CD1c-positive myeloid dendritic cell (primary cell): ENCODE measurements at regions not wholly inside any gene's neighbourhood (a gene's known extent, or its start where the extent isn't known, plus 50 kb on each side); places are given as distances from the start of the nearest gene placed in this dataset.

ENCODE experiments used
- DNase-seq: peaks from one replicate; pipeline ENCODE4 v3.0.0-alpha.2; 2016; ENCODE audit errors: extremely low spot score

- DNase-seq: no peak
These were observed 252.2 kb upstream of the CDH20 start for GRCh38 chr18:61080954-61081528.

- DNase-seq: no peak
These were observed 250.1 kb upstream of the CDH20 start for GRCh38 chr18:61082976-61083630.

DNA sequence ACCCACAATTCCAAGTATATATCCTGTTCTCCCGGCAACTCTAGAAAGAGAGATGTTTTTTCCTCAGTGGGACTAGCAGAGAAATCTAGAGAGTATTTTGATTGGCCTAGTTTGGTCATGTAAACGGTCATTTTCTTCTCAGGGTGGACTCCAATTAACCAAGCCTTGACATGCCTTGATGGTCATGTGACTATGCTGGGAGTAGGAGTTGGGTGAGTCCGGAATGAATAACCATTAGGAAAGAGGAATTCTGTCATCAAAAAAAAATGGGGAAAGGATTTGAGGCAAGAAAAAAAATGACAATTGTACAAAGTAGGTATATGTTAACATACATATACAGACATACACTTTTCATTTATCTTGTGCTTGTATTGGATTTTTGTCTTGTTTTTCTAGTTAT lies 248.2 kb upstream of the CDH20 start:
- no peak for DNase-seq

DNA sequence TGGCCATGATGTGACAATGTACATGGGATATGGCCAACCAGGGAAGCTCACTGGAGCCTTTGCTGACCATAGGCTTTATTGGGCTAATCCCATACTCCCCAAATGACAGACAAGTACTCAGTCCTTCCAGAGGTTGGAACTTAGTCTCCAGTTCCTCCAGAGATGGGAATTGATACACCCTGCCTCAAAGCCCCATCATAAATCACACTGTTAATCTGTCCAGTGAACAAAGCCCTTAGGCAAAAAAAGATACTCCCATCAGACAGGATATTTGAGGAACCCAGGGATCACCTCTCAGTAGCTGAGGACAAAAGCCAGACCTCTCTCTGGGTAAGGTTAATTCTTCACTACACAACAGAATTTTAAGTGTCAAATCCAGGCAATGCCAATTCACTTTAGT lies 247.5 kb upstream of the CDH20 start:
- DNase-seq: no peak

GRCh38 chr18:61086657-61087056 lies 246.6 kb upstream of the CDH20 start:
- no peak for DNase-seq

DNA sequence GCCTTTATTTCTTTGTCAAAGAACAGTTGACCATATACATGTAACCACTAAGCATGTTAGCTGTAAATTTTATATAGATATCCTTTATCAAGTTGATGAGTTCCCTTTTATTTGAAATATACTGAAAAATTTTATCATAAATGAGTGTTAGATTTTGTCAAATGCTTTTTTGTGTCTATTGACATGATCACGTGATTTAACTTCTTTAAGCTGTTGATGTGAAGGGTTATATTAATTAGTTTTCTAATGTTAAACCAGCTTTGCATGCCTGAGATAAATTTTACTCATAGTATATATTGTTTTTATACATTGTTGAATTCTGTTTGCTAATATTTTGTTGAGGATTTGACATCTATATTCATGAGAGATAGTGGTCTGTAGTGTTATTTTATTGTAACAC lies 241.9 kb upstream of the CDH20 start:
- no peak for DNase-seq

GRCh38 chr18:61093965-61094364 lies 239.3 kb upstream of the CDH20 start:
- no peak for DNase-seq

DNA sequence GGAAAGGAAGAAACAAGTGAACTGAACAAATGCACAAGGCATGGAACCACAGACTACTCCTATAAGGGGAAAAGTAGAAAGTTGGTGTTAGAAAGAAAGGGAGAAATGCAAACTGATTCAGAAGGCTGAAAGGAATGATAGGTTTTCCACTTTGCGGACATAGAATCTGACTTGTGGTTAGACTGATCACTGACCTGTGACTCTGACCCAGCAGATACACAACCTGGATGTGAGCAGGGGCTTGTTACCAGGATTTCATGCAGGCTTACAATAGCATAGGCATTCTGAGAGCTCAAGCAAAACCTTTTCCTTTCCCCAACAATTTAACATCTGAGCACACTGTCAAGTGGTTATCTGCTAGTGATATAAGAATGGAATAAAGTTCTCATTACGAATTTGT lies 237.0 kb upstream of the CDH20 start:
- no peak for DNase-seq

- no peak for DNase-seq
These were observed 226.1 kb upstream of the CDH20 start for GRCh38 chr18:61107113-61107512.

DNA sequence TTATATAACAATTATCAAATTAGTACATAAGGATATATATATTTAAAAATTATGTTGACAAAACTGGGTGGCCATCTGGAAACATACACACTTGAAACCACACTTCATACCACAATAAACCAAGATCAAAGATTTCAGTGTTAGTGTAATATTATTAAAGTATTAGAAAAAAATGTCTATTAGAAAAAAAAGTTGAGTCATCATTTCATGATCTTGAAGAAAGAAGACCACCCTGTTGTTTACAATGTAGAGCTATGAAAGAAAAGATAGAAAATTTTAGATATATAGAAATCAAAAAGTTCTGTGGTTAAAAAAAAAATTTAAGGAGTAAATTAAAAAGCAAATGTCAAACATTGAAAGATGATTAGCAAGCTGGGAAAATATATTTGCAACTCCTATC lies 224.5 kb upstream of the CDH20 start:
- DNase-seq: no peak

DNA sequence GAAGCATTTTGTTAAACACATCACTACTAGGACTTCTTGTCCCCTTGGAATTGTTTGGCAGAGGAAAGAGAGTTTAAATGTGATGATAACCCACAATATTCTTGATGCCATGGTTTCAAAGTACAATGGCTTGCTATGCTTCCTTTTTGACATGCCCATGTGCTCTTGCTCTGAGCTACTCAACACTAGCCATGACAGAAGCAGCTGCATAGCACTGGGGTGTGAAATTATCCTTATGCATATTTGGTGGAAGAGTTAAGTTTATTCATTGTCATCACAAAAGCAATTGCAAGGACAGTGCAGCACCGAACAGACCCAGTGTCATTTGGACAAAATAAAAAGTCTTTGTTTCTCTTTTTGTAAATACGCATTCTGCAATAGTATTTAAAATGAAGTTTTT lies 209.9 kb upstream of the CDH20 start:
- DNase-seq: no peak

GRCh38 chr18:61127714-61128467 lies 205.3 kb upstream of the CDH20 start:
- no peak for DNase-seq

DNA sequence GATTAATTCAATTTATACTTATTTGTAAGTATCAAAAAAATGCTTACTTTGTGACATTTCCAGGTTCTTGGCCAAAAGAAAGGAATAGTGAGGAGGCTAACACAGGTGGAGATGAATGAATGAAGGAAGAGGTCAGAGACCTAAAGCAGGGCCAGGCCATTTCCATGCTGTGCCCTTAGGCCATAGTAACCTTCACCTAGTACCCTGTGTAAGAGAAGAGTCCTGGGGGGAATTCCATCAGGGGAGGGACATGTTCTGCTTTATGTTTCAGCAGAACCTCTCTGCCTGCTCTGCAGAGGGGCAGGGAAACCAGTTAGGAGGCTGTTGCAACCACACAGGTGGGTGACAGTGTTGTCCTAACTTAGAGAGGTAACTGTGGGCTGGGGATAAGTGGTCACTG lies 204.2 kb upstream of the CDH20 start:
- no peak for DNase-seq

GRCh38 chr18:61132031-61132430 lies 201.2 kb upstream of the CDH20 start:
- DNase-seq: no peak

GRCh38 chr18:61133783-61134182 lies 199.4 kb upstream of the CDH20 start:
- DNase-seq: no peak

DNA sequence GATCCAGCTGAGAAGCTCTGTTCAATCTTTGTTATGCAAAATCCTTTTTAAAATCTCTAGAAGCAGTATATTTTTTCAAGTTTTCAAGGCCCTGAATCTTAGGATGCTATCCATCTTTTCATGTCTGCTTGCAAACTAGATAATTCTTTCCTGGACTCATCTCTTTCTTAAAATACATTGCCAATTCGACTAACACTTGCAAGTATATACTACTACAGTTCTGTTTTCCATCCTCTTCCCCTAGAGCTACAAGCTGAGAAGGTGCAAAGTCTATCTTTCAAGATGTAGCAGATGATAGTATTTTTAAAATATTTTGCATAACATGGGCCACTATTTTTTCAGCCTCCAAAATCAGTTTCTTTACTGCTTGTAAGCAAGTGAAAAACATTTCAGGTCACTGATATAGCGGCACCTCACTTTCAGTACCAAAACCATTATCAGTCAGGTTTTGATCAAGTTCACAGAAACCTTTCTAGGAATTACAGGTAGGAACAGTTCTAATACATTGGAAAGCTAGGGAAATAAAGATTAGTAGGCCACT lies 196.4 kb upstream of the CDH20 start:
- DNase-seq: no peak

GRCh38 chr18:61141691-61142090 lies 191.5 kb upstream of the CDH20 start:
- no peak for DNase-seq

- no peak for DNase-seq
These were observed 184.9 kb upstream of the CDH20 start for GRCh38 chr18:61148322-61148721.

GRCh38 chr18:61149786-61150185 lies 183.4 kb upstream of the CDH20 start:
- DNase-seq: no peak

GRCh38 chr18:61153571-61153970 lies 179.7 kb upstream of the CDH20 start:
- DNase-seq: no peak

DNA sequence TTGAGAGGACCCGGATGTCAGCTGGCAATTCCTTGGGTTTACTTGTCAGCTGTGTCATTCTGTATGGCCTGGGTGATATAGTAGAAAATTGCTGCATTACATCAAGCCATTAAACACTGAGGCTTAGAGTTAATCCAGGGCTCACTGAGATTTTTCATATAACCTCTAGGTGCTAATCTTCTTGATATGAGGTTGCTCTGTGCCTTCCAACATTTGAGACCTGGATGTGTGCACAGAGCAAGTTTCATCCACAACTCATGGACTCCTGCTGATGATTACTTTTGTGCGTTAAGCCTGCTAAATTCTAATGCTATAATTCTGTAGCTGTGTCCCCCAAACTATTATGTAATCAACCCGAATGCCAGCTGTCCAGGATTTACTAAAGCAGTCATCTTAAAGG lies 178.4 kb upstream of the CDH20 start:
- DNase-seq: no peak

DNA sequence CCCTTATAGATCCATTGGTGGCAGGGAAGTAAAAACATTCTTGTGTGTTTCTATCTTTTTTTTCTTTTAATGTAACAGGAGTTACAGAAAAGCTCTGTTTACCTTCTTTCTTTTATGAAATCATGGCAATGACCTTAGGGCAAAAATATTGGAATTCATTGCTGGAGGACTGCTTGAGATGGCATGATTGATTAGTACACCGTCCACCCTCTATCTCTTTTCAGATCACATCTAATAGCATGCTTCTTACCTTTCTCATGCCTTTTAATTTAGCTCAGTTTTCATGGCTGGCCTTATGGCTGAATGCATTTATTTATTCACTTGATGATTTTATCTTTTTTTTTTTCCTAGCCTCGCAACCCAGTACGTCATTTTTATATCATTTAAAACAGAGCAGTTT lies 177.6 kb upstream of the CDH20 start:
- no peak for DNase-seq

DNA sequence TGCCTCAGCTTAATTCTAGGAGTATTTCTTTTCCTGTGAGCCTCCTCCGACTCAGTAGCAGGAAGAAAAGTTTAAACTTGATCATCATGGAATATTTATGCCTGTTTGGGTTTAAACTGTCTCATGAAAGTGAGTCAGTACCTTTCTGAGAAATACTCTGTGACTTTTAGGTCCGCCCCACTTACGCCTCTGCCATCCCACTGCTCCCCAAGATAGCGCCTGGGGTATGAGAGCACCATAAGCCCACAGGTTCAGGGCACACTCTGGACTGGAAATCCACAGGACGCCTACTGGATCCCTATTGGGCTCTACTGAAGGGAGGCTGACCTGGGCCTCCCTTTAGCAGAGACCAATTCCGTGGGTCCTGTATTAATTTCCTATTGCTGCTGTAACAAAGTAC lies 175.8 kb upstream of the CDH20 start:
- DNase-seq: no peak
